Astrocyte of the spinal cord (primary cell): ENCODE measurements at regions not wholly inside any gene's neighbourhood (a gene's known extent, or its start where the extent isn't known, plus 50 kb on each side); places are given as distances from the start of the nearest gene placed in this dataset.

Source experiments
- DNase-seq: peaks from one replicate; pipeline ENCODE4 v3.0.0; 2011; ENCODE audit warnings: low read depth, low spot score
- H3K4me3 ChIP-seq: 2 replicates; pipeline ENCODE4 v1.5.1; 2011; ENCODE audit warnings: low read depth, mild to moderate bottlenecking, low read length, moderate library complexity
- in situ Hi-C: cut with HindIII; loops from 2 replicates; pipeline ENCODE4 v1.10.0; 2017; ENCODE audit warnings: low sequenced_read_pairs
- TF ChIP-seq, protein P1 (sequence below): IDR thresholded peaks from 2 replicates; pipeline ENCODE4 v1.5.1; 2012; ENCODE audit warnings: low read depth, mild to moderate bottlenecking, low read length, inconsistent platforms

DNA sequence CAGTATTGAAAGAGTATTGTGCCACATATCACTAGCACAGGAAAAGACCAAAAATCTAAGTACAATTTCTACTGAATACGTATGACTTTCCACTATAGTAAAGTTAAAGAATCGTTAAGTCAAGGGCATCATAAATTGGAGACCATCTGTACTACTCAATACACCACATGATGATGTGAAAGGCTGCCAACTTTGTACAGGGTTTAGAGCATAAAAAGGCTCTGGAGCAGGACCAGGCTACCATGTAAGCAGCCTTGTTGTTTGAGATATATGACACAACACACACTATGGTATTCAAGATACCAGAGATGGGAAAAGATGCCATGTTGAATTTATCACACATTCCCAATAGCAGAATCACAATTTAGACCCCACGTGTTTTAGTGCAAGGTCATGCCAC is 294.9 kb upstream of the TRPC5 start:
- no peak overlapping the region for H3K4me3 ChIP-seq
- no peak for DNase-seq
- in situ Hi-C loops, result no loop called here
- TF ChIP-seq, protein P1, sequence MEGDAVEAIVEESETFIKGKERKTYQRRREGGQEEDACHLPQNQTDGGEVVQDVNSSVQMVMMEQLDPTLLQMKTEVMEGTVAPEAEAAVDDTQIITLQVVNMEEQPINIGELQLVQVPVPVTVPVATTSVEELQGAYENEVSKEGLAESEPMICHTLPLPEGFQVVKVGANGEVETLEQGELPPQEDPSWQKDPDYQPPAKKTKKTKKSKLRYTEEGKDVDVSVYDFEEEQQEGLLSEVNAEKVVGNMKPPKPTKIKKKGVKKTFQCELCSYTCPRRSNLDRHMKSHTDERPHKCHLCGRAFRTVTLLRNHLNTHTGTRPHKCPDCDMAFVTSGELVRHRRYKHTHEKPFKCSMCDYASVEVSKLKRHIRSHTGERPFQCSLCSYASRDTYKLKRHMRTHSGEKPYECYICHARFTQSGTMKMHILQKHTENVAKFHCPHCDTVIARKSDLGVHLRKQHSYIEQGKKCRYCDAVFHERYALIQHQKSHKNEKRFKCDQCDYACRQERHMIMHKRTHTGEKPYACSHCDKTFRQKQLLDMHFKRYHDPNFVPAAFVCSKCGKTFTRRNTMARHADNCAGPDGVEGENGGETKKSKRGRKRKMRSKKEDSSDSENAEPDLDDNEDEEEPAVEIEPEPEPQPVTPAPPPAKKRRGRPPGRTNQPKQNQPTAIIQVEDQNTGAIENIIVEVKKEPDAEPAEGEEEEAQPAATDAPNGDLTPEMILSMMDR, result no peak

- DNase-seq, result no peak
- H3K4me3 ChIP-seq, result no peak overlapping the region
- in situ Hi-C loops, result no loop called here
- TF ChIP-seq, protein P1, result peak; percentile 24
These were observed 285.8 kb upstream of the TRPC5 start for GRCh38 chrX:112368371-112368770.

DNA sequence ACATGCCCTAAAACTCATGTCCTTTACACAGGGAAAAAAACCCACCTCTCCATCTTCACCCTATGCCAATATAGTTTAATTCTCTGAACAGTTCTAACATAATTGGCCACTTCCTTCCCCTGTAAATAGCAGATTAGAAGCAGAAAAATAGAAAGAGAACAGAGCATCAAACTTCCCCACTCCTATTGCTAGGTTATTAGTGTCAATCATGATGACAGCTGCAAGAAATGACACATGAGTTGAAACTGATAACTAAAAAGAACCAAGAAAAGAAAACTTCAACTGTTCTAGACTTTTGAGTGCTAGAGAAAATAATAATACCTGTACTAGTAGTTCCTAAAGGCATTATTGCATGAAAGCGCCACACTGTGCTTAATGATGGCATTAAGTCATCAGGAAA is 284.5 kb upstream of the TRPC5 start:
- in situ Hi-C loops, result no loop called here
- TF ChIP-seq, protein P1, result no peak
- H3K4me3 ChIP-seq, result no peak overlapping the region
- DNase-seq, result no peak

- TF ChIP-seq, protein P1, result no peak
These were observed 277.3 kb upstream of the TRPC5 start for GRCh38 chrX:112359906-112360305.

DNA sequence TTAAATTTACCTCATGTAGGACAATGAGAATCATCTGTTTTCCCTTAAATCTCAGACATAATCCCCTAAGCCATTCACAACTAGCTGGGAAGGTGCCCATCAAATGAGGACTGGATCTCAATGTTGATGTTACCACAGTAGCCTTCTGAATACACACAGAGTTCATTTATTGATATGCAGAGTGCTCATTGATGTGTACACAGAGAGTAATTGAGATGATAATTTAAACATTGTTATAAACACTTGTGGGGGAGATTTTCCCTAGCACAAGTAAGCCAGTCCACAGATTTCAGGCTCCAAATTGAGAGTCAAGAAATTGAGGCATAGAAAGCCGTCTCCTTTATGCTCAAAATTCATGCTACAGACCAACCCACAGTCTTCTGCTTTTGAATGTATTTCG is 273.4 kb upstream of the TRPC5 start:
- no peak overlapping the region for H3K4me3 ChIP-seq
- in situ Hi-C loops, result no loop called here
- no peak for DNase-seq
- TF ChIP-seq, protein P1, result no peak

More at GRCh38 chrX:112359906-112360305, 277.3 kb upstream of the TRPC5 start:
- H3K4me3 ChIP-seq, result no peak overlapping the region
- no peak for DNase-seq
- in situ Hi-C loops, result no loop called here

DNA sequence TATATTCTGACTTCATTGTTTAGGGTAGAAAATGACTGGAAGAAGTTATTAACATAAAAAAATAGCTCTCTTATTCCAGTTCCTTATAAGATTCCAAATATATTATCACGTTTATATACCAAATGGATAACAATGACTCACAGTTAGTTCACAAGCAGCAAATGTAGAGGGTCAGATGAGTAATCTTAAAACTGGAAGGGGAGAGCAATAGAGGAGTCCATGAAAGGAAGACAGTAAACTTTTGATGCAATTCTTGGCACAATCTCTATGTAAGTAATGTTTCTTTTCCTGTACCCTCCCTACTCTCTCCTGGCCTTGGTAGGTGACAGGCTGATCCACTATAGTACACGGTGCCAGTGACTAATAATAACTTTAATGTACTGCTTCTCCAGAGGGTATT is 259.0 kb upstream of the TRPC5 start:
- H3K4me3 ChIP-seq, result no peak overlapping the region
- in situ Hi-C loops, result no loop called here
- DNase-seq, result peak; percentile 42
- TF ChIP-seq, protein P1, result no peak

DNA sequence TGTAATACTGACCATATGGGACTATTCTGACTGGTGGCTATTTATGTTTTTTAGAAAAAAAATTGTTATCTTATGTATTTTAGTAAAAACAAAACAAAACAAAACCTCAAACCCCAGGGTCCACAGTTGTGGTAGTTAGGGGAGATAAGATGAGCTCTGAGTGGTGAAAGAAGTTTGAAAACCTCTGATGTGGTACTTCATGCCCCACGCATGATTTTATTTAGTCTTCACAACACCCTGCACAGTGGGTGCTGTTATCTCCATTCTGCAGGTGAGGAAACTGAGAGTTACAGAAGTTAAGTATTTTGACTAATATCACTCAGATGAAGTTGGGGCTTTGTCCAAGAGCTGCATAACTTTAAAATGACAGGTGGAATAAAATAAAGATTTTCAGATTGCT is 230.6 kb upstream of the TRPC5 start:
- in situ Hi-C loops, result no loop called here
- no peak for DNase-seq
- H3K4me3 ChIP-seq, result no peak overlapping the region
- TF ChIP-seq, protein P1, result no peak
